GM12892 (cell line): ENCODE measurements at regions not wholly inside any gene's neighbourhood (a gene's known extent, or its start where the extent isn't known, plus 50 kb on each side); places are given as distances from the start of the nearest gene placed in this dataset.

Experiments used
- POLR2A ChIP-seq: IDR thresholded peaks from 2 replicates; pipeline ENCODE4 v1.6.1; 2011; ENCODE audit warnings: low read depth, low read length, control low read depth
- POLR2AphosphoS5 ChIP-seq: IDR thresholded peaks from 2 replicates; pipeline ENCODE4 v1.6.1; 2011; ENCODE audit warnings: low read depth, low read length, control low read depth
- TAF1 ChIP-seq: IDR thresholded peaks from 2 replicates; pipeline ENCODE4 v1.6.1; 2011; ENCODE audit warnings: low read depth, mild to moderate bottlenecking, control low read depth, low read length, borderline replicate concordance

DNA sequence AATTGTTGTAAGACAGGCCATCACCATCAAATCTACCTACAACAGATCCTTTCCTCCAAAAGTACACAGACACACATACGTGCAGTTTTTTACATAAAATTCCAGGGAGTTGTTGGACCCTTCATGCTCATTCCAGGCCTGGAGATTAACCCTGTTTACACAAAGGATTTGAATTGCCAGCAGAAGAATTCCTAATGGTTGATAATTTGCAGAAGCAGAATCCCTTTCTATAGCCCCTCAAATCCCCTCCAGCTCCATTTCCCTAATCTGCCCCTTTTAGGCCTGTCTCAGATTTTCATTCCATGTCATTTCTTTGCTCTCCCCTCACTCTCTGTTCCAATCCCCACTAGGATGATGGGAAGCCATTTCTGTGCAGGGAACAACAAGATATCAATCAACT, 102.9 kb upstream of the TOX3 start:
- TF ChIP-seq POLR2A (no peak), TAF1 (no peak), POLR2AphosphoS5 (no peak)
